ENCODE measurements at regions not wholly inside any gene's neighbourhood (a gene's known extent, or its start where the extent isn't known, plus 50 kb on each side); places are given as distances from the start of the nearest gene placed in this dataset.
A peak's percentile ranks its signal among the peaks of the same experiment; 100 is the strongest.

- Histone ChIP-seq H3K9me2 (replicated peaks; ENCODE audit: insufficient read depth) (no peaks in the 10 kb centered on the region), H3K27me3 (peaks cover 3% of the 10 kb centered on the region), H3K4me1 (ENCODE audit: insufficient read depth) (no peaks in the 10 kb centered on the region), H3K36me3 (replicated peaks; ENCODE audit: insufficient read depth, low read depth) (no peaks in the 10 kb centered on the region), H4K20me1 (ENCODE audit: insufficient read depth, poor library complexity, severe bottlenecking) (no peaks in the 10 kb centered on the region), H3K27ac (no peak overlapping the region), H3K4me2 (no peak overlapping the region), H3K9me3 (ENCODE audit: low read depth) (no peaks in the 10 kb centered on the region), H3K4me3 (no peak overlapping the region), H3K79me2 (no peaks in the 10 kb centered on the region), H2AFZ (no peak overlapping the region)
- no peak for TF ChIP-seq EZH2phosphoT487 (IDR thresholded peaks at IDR 0.05; ENCODE audit: low read depth, severe bottlenecking, unreplicated experiment)
- no peak for TF ChIP-seq EZH2 (IDR thresholded peaks at IDR 0.05; ENCODE audit: borderline replicate concordance)
- TF ChIP-seq CTCF (IDR thresholded peaks at IDR 0.05; ENCODE audit: poor library complexity), result no peak
- WGBS (ENCODE audit: low lambda C conversion rate, missing lambda C conversion rate), result 92% methylated on average over 8 of the region's 8 CpGs
- DNase-seq (ENCODE audit: low spot score), result no peak
Measured at GRCh38 chr10:8531116-8531515, 476.6 kb downstream of the GATA3 start.

- Histone ChIP-seq H3K27ac (no peak overlapping the region), H3K27me3 (peaks cover 3% of the 10 kb centered on the region), H3K4me1 (ENCODE audit: insufficient read depth) (no peaks in the 10 kb centered on the region), H3K9me2 (replicated peaks; ENCODE audit: insufficient read depth) (no peaks in the 10 kb centered on the region), H3K9me3 (ENCODE audit: low read depth) (no peaks in the 10 kb centered on the region), H3K79me2 (no peaks in the 10 kb centered on the region), H3K36me3 (replicated peaks; ENCODE audit: insufficient read depth, low read depth) (no peaks in the 10 kb centered on the region), H3K4me3 (no peak overlapping the region), H3K4me2 (no peak overlapping the region), H2AFZ (no peak overlapping the region), H4K20me1 (ENCODE audit: insufficient read depth, poor library complexity, severe bottlenecking) (no peaks in the 10 kb centered on the region)
- no peak for DNase-seq (ENCODE audit: low spot score)
- no peak for TF ChIP-seq EZH2phosphoT487 (IDR thresholded peaks at IDR 0.05; ENCODE audit: low read depth, severe bottlenecking, unreplicated experiment)
- TF ChIP-seq EZH2 (IDR thresholded peaks at IDR 0.05; ENCODE audit: borderline replicate concordance), result no peak
- TF ChIP-seq CTCF (IDR thresholded peaks at IDR 0.05; ENCODE audit: poor library complexity), result no peak
Measured at GRCh38 chr10:8532647-8533046, 478.2 kb downstream of the GATA3 start.

- no peaks in the 10 kb centered on the region for H3K79me2 ChIP-seq
- TF ChIP-seq EZH2 (IDR thresholded peaks at IDR 0.05; ENCODE audit: borderline replicate concordance), result no peak
- no peak for TF ChIP-seq EZH2phosphoT487 (IDR thresholded peaks at IDR 0.05; ENCODE audit: low read depth, severe bottlenecking, unreplicated experiment)
- TF ChIP-seq CTCF (IDR thresholded peaks at IDR 0.05; ENCODE audit: poor library complexity), result no peak
- no peaks in the 10 kb centered on the region for H3K36me3 ChIP-seq (replicated peaks; ENCODE audit: insufficient read depth, low read depth)
- 75% methylated on average over 12 of the region's 12 CpGs for WGBS (ENCODE audit: low lambda C conversion rate, missing lambda C conversion rate)
- H4K20me1 ChIP-seq (ENCODE audit: insufficient read depth, poor library complexity, severe bottlenecking), result no peaks in the 10 kb centered on the region
- H2AFZ ChIP-seq, result no peak overlapping the region
- no peaks in the 10 kb centered on the region for H3K9me3 ChIP-seq (ENCODE audit: low read depth)
- H3K4me3 ChIP-seq, result no peak overlapping the region
- H3K27me3 ChIP-seq, result peaks cover 3% of the 10 kb centered on the region
- H3K4me2 ChIP-seq, result no peak overlapping the region
- H3K4me1 ChIP-seq (ENCODE audit: insufficient read depth), result no peaks in the 10 kb centered on the region
- H3K9me2 ChIP-seq (replicated peaks; ENCODE audit: insufficient read depth), result no peaks in the 10 kb centered on the region
- H3K27ac ChIP-seq, result no peak overlapping the region
- no peak for DNase-seq (ENCODE audit: low spot score)
Measured at GRCh38 chr10:8533462-8533861, 479.0 kb downstream of the GATA3 start.

- Histone ChIP-seq H2AFZ (no peak overlapping the region), H3K9me2 (replicated peaks; ENCODE audit: insufficient read depth) (no peaks in the 10 kb centered on the region), H3K27ac (no peak overlapping the region), H3K79me2 (no peaks in the 10 kb centered on the region), H3K27me3 (peaks cover 3% of the 10 kb centered on the region), H3K4me2 (peak overlapping the region; percentile 19), H3K4me3 (no peak overlapping the region), H3K9me3 (ENCODE audit: low read depth) (no peaks in the 10 kb centered on the region), H4K20me1 (ENCODE audit: insufficient read depth, poor library complexity, severe bottlenecking) (no peaks in the 10 kb centered on the region), H3K4me1 (ENCODE audit: insufficient read depth) (no peaks in the 10 kb centered on the region), H3K36me3 (replicated peaks; ENCODE audit: insufficient read depth, low read depth) (no peaks in the 10 kb centered on the region)
- no peak for TF ChIP-seq EZH2 (IDR thresholded peaks at IDR 0.05; ENCODE audit: borderline replicate concordance)
- no peak for TF ChIP-seq EZH2phosphoT487 (IDR thresholded peaks at IDR 0.05; ENCODE audit: low read depth, severe bottlenecking, unreplicated experiment)
- no peak for TF ChIP-seq CTCF (IDR thresholded peaks at IDR 0.05; ENCODE audit: poor library complexity)
- no peak for DNase-seq (ENCODE audit: low spot score)
- WGBS (ENCODE audit: low lambda C conversion rate, missing lambda C conversion rate), result 26% methylated on average over 6 of the region's 6 CpGs
Measured at GRCh38 chr10:8534096-8534495, 479.6 kb downstream of the GATA3 start.
